ENCODE measurements at regions not wholly inside any gene's neighbourhood (a gene's known extent, or its start where the extent isn't known, plus 50 kb on each side); places are given as distances from the start of the nearest gene placed in this dataset.

DNA sequence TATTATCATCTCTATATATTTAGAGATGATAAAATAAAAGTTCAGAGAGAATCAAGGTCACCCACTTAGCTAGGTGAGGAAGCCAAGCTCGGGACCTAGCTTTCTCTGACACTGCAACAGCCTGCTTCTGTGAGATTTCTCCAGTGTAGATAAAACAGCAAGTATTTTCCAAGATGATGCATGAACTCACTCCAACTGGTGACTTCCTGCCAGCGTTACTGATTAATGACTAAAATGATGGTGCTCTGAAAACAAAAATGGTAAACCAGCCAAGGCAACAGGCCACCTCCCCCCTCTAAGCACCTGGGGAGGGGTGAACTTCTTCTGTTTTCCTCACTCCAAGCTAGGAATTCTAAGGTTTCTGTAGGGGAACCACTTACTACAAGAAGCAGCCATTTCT is 510.2 kb upstream of the ID2 start:
- TF ChIP-seq, protein P1, sequence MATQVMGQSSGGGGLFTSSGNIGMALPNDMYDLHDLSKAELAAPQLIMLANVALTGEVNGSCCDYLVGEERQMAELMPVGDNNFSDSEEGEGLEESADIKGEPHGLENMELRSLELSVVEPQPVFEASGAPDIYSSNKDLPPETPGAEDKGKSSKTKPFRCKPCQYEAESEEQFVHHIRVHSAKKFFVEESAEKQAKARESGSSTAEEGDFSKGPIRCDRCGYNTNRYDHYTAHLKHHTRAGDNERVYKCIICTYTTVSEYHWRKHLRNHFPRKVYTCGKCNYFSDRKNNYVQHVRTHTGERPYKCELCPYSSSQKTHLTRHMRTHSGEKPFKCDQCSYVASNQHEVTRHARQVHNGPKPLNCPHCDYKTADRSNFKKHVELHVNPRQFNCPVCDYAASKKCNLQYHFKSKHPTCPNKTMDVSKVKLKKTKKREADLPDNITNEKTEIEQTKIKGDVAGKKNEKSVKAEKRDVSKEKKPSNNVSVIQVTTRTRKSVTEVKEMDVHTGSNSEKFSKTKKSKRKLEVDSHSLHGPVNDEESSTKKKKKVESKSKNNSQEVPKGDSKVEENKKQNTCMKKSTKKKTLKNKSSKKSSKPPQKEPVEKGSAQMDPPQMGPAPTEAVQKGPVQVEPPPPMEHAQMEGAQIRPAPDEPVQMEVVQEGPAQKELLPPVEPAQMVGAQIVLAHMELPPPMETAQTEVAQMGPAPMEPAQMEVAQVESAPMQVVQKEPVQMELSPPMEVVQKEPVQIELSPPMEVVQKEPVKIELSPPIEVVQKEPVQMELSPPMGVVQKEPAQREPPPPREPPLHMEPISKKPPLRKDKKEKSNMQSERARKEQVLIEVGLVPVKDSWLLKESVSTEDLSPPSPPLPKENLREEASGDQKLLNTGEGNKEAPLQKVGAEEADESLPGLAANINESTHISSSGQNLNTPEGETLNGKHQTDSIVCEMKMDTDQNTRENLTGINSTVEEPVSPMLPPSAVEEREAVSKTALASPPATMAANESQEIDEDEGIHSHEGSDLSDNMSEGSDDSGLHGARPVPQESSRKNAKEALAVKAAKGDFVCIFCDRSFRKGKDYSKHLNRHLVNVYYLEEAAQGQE (IDR thresholded peaks at IDR 0.05; ENCODE audit: borderline replicate concordance), result no peak
- TF ChIP-seq, protein P2, sequence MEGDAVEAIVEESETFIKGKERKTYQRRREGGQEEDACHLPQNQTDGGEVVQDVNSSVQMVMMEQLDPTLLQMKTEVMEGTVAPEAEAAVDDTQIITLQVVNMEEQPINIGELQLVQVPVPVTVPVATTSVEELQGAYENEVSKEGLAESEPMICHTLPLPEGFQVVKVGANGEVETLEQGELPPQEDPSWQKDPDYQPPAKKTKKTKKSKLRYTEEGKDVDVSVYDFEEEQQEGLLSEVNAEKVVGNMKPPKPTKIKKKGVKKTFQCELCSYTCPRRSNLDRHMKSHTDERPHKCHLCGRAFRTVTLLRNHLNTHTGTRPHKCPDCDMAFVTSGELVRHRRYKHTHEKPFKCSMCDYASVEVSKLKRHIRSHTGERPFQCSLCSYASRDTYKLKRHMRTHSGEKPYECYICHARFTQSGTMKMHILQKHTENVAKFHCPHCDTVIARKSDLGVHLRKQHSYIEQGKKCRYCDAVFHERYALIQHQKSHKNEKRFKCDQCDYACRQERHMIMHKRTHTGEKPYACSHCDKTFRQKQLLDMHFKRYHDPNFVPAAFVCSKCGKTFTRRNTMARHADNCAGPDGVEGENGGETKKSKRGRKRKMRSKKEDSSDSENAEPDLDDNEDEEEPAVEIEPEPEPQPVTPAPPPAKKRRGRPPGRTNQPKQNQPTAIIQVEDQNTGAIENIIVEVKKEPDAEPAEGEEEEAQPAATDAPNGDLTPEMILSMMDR (IDR thresholded peaks at IDR 0.05; ENCODE audit: poor library complexity, severe bottlenecking), result no peak
- no peak for TF ChIP-seq RAD21 (conservative IDR thresholded peaks at IDR 0.05)
- TF ChIP-seq MXI1 (conservative IDR thresholded peaks at IDR 0.05; ENCODE audit: poor library complexity, severe bottlenecking), result no peak
- TF ChIP-seq POLR2AphosphoS5 (IDR thresholded peaks at IDR 0.05), result no peak
- TF ChIP-seq EP300 (conservative IDR thresholded peaks at IDR 0.05; ENCODE audit: poor library complexity, severe bottlenecking), result no peak
- TF ChIP-seq SMC3 (conservative IDR thresholded peaks at IDR 0.05; ENCODE audit: poor library complexity), result no peak
- TF ChIP-seq EZH2 (IDR thresholded peaks at IDR 0.05; ENCODE audit: borderline replicate concordance, insufficient read depth, low read length, poor library complexity, severe bottlenecking), result no peak
- no peak for TF ChIP-seq TAF1 (IDR thresholded peaks at IDR 0.05; ENCODE audit: low read depth)
- Histone ChIP-seq H3K36me3 (ENCODE audit: insufficient read depth, low read length) (no peaks in the 10 kb centered on the region), H3K79me2 (replicated peaks; ENCODE audit: insufficient read depth, low read length) (no peaks in the 10 kb centered on the region), H3K27ac (ENCODE audit: low read length) (no peak overlapping the region), H3K9me2 (ENCODE audit: insufficient read depth, low read length) (no peaks in the 10 kb centered on the region), H3K9me3 (ENCODE audit: low read length) (no peaks in the 10 kb centered on the region), H2AFZ (ENCODE audit: low read depth, low read length) (no peak overlapping the region), H3K4me3 (ENCODE audit: low read length) (no peak overlapping the region), H4K20me1 (ENCODE audit: insufficient read depth) (no peaks in the 10 kb centered on the region), H3K4me2 (ENCODE audit: low read length) (no peak overlapping the region), H3K27me3 (ENCODE audit: insufficient read depth, low read depth, low read length) (no peaks in the 10 kb centered on the region), H3F3A (ENCODE audit: insufficient read depth, low read length, poor library complexity, severe bottlenecking) (no peaks in the 10 kb centered on the region), H3K9ac (ENCODE audit: low read length) (no peak overlapping the region)

DNA sequence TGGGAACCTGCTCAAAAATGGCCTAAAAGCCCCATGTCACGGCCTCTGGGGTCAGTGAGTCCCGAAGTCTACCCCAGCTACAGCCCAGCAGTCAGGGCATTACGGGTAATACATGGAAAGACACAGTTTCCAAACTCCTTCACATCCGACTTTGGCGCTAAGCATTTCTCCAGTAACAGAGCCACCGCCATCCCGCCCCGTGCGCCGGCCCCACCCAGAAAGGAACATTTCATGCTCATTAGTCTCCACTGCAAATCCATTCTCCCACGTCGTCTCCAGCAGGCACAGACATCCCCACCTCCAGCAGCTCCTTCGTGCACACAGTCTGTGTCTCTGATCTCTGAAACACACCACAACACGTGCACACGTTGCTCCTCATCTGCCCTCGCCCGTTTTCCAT is 509.2 kb upstream of the ID2 start:
- H3K9ac ChIP-seq (ENCODE audit: low read length), result no peak overlapping the region
- H2AFZ ChIP-seq (ENCODE audit: low read depth, low read length), result no peak overlapping the region
- no peak overlapping the region for H3K4me3 ChIP-seq (ENCODE audit: low read length)
- H3K27ac ChIP-seq (ENCODE audit: low read length), result no peak overlapping the region
- H4K20me1 ChIP-seq (ENCODE audit: insufficient read depth), result no peaks in the 10 kb centered on the region
- H3K27me3 ChIP-seq (ENCODE audit: insufficient read depth, low read depth, low read length), result no peaks in the 10 kb centered on the region
- H3K79me2 ChIP-seq (replicated peaks; ENCODE audit: insufficient read depth, low read length), result no peaks in the 10 kb centered on the region
- no peaks in the 10 kb centered on the region for H3K9me2 ChIP-seq (ENCODE audit: insufficient read depth, low read length)
- H3K36me3 ChIP-seq (ENCODE audit: insufficient read depth, low read length), result no peaks in the 10 kb centered on the region
- H3K4me2 ChIP-seq (ENCODE audit: low read length), result no peak overlapping the region
- no peaks in the 10 kb centered on the region for H3F3A ChIP-seq (ENCODE audit: insufficient read depth, low read length, poor library complexity, severe bottlenecking)
- TF ChIP-seq TAF1 (IDR thresholded peaks at IDR 0.05; ENCODE audit: low read depth) (no peak), MXI1 (conservative IDR thresholded peaks at IDR 0.05; ENCODE audit: poor library complexity, severe bottlenecking) (no peak), EZH2 (IDR thresholded peaks at IDR 0.05; ENCODE audit: borderline replicate concordance, insufficient read depth, low read length, poor library complexity, severe bottlenecking) (no peak), POLR2AphosphoS5 (IDR thresholded peaks at IDR 0.05) (no peak), EP300 (conservative IDR thresholded peaks at IDR 0.05; ENCODE audit: poor library complexity, severe bottlenecking) (no peak), SMC3 (conservative IDR thresholded peaks at IDR 0.05; ENCODE audit: poor library complexity) (no peak), RAD21 (conservative IDR thresholded peaks at IDR 0.05) (no peak)
- TF ChIP-seq, protein P2 (IDR thresholded peaks at IDR 0.05; ENCODE audit: poor library complexity, severe bottlenecking), result no peak
- TF ChIP-seq, protein P1 (IDR thresholded peaks at IDR 0.05; ENCODE audit: borderline replicate concordance), result no peak
- no peaks in the 10 kb centered on the region for H3K9me3 ChIP-seq (ENCODE audit: low read length)

Data from neural cell (in vitro differentiated cells).